GM12874 (cell line): ENCODE measurements at regions not wholly inside any gene's neighbourhood (a gene's known extent, or its start where the extent isn't known, plus 50 kb on each side); places are given as distances from the start of the nearest gene placed in this dataset.

Experiments
- TF ChIP-seq, protein P1 (sequence below): IDR thresholded peaks from 2 replicates; pipeline ENCODE4 v1.5.1; 2011; ENCODE audit warnings: low read depth, mild to moderate bottlenecking, control low read depth, low read length, moderate library complexity; ENCODE audit not compliant: insufficient read depth

DNA sequence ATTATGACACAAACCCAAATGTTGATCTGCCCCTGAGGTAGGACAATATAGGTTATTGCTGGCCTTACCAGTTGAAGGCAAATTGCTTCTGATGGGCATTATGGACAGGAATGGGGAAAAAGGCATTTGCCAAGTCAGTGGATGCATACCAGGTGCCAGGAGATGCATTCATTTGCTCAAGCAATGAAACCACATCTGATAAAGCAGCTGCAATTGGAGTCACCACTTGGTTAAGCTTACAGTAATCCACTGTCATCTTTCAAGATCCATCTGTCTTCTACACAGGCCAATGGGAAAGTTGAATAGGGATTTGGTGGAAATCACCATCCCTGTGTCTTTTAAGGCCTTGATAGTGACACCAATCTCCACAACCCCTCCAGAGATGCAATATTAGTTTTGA is 648.6 kb downstream of the COL12A1 start:
- TF ChIP-seq, protein P1, sequence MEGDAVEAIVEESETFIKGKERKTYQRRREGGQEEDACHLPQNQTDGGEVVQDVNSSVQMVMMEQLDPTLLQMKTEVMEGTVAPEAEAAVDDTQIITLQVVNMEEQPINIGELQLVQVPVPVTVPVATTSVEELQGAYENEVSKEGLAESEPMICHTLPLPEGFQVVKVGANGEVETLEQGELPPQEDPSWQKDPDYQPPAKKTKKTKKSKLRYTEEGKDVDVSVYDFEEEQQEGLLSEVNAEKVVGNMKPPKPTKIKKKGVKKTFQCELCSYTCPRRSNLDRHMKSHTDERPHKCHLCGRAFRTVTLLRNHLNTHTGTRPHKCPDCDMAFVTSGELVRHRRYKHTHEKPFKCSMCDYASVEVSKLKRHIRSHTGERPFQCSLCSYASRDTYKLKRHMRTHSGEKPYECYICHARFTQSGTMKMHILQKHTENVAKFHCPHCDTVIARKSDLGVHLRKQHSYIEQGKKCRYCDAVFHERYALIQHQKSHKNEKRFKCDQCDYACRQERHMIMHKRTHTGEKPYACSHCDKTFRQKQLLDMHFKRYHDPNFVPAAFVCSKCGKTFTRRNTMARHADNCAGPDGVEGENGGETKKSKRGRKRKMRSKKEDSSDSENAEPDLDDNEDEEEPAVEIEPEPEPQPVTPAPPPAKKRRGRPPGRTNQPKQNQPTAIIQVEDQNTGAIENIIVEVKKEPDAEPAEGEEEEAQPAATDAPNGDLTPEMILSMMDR = no peak

DNA sequence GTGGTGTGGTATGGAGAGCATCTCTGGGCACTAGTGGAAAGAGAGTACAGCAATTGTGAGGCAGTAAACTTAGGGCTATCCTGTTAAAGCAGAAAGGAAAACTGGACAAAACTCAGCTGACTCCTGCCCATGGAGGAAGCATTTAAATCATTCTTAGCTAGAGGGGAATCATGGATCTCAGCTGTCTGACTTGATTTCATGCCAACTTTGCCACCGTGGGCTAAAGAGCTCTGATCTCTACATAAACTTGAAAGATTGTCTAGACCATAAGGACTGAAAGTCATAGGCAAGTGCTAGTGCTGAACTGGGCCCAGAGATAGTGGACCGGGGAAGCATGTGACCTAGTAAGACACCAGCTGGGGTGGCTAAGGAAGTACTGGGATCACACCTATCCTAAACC is 651.8 kb downstream of the COL12A1 start:
- TF ChIP-seq, protein P1 = no peak

DNA sequence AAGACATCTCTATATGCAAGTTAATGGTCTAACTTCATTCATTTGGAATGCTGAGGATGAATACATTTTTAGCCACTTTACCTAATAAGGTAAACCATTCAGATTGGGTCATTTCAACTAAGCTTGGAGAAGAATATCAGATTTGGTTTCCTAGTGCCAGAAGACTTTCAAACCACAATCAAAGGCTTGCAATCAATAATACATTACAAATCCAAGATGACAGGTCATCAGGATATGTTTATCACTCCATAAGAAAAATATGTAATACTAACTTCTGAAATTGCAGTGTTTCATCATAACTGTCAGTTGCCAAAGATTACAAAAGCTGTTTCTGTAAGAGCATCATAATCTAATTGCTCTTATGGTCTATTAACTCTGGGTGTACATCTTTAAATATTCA is 654.0 kb downstream of the COL12A1 start:
- TF ChIP-seq, protein P1 = no peak

GRCh38 chr6:74550821-74551220 is 655.0 kb downstream of the COL12A1 start:
- TF ChIP-seq, protein P1 = no peak

DNA sequence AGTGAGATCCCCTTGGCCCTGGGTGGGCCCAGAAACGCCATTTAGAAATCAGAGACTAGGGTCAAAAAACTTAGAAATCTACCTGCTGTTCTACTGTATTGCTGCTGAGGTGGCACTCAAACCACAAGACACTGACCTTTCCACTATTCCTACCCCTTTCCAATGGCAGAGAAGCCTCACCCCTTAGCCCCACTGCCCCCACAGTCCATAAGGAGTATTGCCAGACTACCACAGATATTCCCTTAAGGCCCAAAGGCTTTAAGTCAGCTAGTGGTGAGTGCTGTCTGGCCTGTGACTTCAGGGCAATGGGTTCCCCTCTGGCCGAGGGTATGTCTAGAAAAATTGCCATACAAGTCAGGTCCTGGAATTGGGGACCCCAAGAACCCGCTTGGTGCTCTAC is 656.1 kb downstream of the COL12A1 start:
- TF ChIP-seq, protein P1 = no peak

DNA sequence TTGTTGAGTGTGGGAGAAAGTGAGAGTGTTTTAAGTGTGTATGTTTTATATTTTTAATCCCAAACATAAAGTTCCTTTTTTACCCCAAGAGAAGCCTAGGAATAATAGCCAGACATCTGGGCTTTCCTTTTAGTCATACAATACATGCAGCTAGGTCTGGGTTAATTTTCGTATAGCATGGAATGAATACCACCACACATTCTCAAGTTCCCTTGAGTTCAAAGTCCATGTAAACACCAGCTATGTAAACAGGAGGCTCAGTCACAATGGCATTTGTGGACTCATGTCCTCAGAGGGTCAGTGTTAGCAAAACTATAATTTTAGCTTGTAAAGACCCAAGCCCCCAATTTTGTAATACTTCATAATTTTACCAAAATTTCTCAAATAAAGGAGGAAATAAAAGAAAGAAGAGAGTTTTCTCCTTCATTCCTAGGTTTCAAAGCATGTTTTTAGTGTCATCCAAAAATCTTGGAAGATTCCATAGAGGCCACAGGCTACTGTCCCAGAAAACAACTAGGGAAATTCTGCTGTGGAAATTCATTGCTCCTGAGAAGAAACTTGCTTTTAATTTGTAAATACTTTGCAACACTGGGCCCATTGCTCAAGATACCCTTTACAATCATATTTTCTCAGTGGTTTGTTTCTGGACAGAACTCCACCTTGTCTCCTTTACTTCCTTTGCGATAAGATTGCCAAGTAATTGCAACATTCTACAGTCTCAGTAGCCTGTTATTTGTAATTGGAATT is 671.2 kb downstream of the COL12A1 start:
- TF ChIP-seq, protein P1 = no peak

- TF ChIP-seq, protein P1 = no peak
Observed at GRCh38 chr6:74519163-74519562, 686.7 kb downstream of the COL12A1 start.
